GM10266 (cell line): ENCODE measurements at regions not wholly inside any gene's neighbourhood (a gene's known extent, or its start where the extent isn't known, plus 50 kb on each side); places are given as distances from the start of the nearest gene placed in this dataset.

Source experiments
- DNase-seq: peaks from one replicate; pipeline ENCODE4 v3.0.0; 2012; ENCODE audit errors: extremely low spot score
- TF ChIP-seq, protein P1 (sequence below): IDR thresholded peaks from 2 replicates; pipeline ENCODE4 v1.5.1; 2012; ENCODE audit warnings: mild to moderate bottlenecking, low read depth; ENCODE audit not compliant: control insufficient read depth, insufficient read depth; ENCODE audit errors: missing control alignments

- TF ChIP-seq, protein P1, sequence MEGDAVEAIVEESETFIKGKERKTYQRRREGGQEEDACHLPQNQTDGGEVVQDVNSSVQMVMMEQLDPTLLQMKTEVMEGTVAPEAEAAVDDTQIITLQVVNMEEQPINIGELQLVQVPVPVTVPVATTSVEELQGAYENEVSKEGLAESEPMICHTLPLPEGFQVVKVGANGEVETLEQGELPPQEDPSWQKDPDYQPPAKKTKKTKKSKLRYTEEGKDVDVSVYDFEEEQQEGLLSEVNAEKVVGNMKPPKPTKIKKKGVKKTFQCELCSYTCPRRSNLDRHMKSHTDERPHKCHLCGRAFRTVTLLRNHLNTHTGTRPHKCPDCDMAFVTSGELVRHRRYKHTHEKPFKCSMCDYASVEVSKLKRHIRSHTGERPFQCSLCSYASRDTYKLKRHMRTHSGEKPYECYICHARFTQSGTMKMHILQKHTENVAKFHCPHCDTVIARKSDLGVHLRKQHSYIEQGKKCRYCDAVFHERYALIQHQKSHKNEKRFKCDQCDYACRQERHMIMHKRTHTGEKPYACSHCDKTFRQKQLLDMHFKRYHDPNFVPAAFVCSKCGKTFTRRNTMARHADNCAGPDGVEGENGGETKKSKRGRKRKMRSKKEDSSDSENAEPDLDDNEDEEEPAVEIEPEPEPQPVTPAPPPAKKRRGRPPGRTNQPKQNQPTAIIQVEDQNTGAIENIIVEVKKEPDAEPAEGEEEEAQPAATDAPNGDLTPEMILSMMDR: no peak
- no peak for DNase-seq
These were observed 70.4 kb upstream of the ACTRT2 start for GRCh38 chr1:2950926-2951305.

DNA sequence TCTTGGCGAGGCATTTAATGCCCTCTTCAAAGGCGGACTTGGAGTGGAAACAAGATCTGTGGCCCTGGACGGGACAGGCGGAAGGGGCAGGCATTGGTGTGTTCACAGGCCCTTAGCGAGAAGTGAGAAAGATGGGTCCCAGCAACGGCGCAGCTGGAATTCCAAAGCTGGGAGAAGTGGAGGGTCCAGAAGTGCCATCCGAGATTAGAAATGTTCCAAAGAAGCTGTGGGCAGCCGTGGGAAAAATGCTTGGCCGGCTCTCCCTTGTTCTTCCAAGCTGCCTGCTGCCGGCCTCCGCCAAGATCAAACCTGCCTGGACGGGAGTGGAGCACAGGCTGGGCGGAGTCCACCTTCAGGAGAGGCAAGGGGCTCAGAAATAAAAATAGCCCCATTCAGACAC is 69.4 kb upstream of the ACTRT2 start:
- TF ChIP-seq, protein P1: no peak
- no peak for DNase-seq

- DNase-seq: no peak
- TF ChIP-seq, protein P1: no peak
These were observed 68.9 kb upstream of the ACTRT2 start for GRCh38 chr1:2952371-2952770.

DNA sequence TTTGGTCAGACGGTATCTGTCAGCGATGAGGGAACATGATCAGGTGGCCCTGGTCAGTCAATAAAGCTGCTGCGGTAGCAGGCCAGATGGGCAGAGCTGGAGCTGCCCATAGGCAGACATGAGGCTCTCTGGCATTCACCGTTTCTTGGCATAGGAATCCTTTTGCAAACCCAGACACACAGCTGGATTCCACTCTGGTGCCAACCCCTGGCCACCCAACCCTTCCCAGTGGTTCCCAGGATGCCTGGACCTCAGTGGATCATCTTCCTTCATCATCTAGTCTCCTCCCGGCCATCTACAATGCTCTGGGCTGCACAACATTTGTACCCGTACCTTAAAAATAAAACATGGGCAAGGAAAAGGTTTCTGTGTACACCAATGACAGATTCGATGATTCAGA is 68.3 kb upstream of the ACTRT2 start:
- TF ChIP-seq, protein P1: no peak
- DNase-seq: no peak

- no peak for DNase-seq
- TF ChIP-seq, protein P1: no peak
These were observed 67.5 kb upstream of the ACTRT2 start for GRCh38 chr1:2953688-2954285.

DNA sequence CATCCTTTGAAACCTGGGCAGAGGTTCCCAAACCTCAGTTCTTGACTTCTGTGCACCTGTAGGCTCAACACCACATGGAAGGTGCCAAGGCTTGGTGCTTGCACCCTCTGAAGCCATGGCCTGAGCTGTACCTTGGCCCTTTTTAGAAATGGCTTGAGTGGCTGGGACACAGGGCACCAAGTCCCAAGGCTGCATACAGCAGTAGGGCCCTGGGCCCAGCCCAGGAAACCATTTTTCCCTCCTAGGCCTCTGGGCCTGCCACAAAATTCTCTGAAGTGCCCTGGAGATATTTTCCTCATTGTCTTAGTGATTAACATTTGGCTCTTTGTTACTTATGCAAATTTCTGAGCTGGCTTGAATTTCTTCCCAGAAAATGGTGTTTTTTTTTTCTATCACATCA is 65.6 kb upstream of the ACTRT2 start:
- TF ChIP-seq, protein P1: no peak
- DNase-seq: no peak

GRCh38 chr1:2956576-2956975 is 64.7 kb upstream of the ACTRT2 start:
- TF ChIP-seq, protein P1: no peak

More at GRCh38 chr1:2956576-2956975, 64.7 kb upstream of the ACTRT2 start:
- DNase-seq: no peak
